ENCODE measurements at regions not wholly inside any gene's neighbourhood (a gene's known extent, or its start where the extent isn't known, plus 50 kb on each side); places are given as distances from the start of the nearest gene placed in this dataset.

DNA sequence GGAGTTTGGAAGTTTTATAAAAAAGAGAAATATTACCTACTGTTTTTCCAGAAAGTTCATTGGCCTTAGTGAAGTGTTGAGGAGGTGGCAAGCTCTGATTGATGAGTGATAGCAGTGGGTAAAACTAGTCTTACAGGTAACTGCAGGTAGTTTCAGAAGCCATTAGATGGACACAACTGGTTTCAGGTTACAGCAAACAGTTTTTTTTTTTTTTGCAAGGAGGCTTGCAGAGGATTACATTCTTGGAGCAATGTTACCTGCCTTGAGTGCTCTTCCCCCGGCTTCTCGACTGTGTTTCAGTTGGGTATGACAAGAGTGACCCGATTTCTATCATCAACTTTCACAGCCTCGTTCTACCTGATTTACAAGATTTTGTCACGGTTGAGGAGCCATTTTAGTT is 333.4 kb downstream of the YTHDC2 start:
- Histone ChIP-seq H3K23ac (ENCODE audit: insufficient read length, low read depth, low read length) (no peak overlapping the region), H4K20me1 (ENCODE audit: control insufficient read depth, insufficient read depth, insufficient read length) (no peaks in the 10 kb centered on the region), H4K8ac (replicated peaks; ENCODE audit: insufficient read length, low read depth, low read length) (no peak overlapping the region), H3K27me3 (ENCODE audit: insufficient read depth, low read length) (no peaks in the 10 kb centered on the region), H3K18ac (ENCODE audit: insufficient read length, low read depth, low read length) (no peak overlapping the region), H3K4ac (ENCODE audit: low read depth, low read length) (no peak overlapping the region), H3K14ac (ENCODE audit: insufficient read depth, low read length) (no peak overlapping the region), H4K5ac (ENCODE audit: insufficient read length, low read depth, low read length) (no peak overlapping the region), H3K9ac (ENCODE audit: extremely low read depth, insufficient read length, low read length) (no peak overlapping the region), H3K4me1 (ENCODE audit: insufficient read depth, low read length) (no peaks in the 10 kb centered on the region), H2BK15ac (ENCODE audit: low read depth, low read length) (no peak overlapping the region), H2BK12ac (ENCODE audit: insufficient read length, low read depth, low read length) (no peak overlapping the region), H3K27ac (ENCODE audit: insufficient read length, low read depth, low read length) (no peak overlapping the region), H3K79me1 (ENCODE audit: insufficient read depth, low read depth, low read length, poor library complexity, severe bottlenecking) (no peaks in the 10 kb centered on the region), H3K56ac (ENCODE audit: insufficient read length, low read depth, low read length) (no peak overlapping the region), H2BK5ac (ENCODE audit: insufficient read length, low read length) (no peak overlapping the region), H3K4me2 (ENCODE audit: insufficient read depth, insufficient read length, low read length) (no peak overlapping the region), H2AFZ (ENCODE audit: low read length) (no peak overlapping the region), H3K23me2 (ENCODE audit: insufficient read length, low read depth, low read length, poor library complexity, severe bottlenecking) (no peaks in the 10 kb centered on the region), H3T11ph (ENCODE audit: low read length) (no peak overlapping the region), H2AK5ac (ENCODE audit: insufficient read length, low read length) (no peak overlapping the region), H2BK120ac (ENCODE audit: low read depth, low read length, poor library complexity, severe bottlenecking) (no peak overlapping the region), H3K79me2 (ENCODE audit: insufficient read depth, low read length) (no peaks in the 10 kb centered on the region), H3K9me3 (ENCODE audit: control insufficient read depth, low read depth, low read length) (no peaks in the 10 kb centered on the region), H4K91ac (ENCODE audit: insufficient read length, low read depth, low read length) (no peak overlapping the region), H2BK20ac (ENCODE audit: low read depth, low read length, poor library complexity, severe bottlenecking) (no peak overlapping the region)
- Mint-ChIP-seq H3K27me3 (ENCODE audit: low read depth) (no peaks in the 10 kb centered on the region), H3K4me1 (peaks cover 20 to 21% of the 10 kb centered on the region in 2 experiments), H3K36me3 (ENCODE audit: insufficient read depth in 1 of 3, low read depth in 3 of 3) (no peaks in the 10 kb centered on the region), H3K27ac (peak overlapping the region in 2 of 3 experiments; percentile 25 to 36; a peak in 2 of 7 replicates), H3K4me3 (no peak overlapping the region), H3K9me3 (no peaks in the 10 kb centered on the region)
- TF ChIP-seq, protein P1, sequence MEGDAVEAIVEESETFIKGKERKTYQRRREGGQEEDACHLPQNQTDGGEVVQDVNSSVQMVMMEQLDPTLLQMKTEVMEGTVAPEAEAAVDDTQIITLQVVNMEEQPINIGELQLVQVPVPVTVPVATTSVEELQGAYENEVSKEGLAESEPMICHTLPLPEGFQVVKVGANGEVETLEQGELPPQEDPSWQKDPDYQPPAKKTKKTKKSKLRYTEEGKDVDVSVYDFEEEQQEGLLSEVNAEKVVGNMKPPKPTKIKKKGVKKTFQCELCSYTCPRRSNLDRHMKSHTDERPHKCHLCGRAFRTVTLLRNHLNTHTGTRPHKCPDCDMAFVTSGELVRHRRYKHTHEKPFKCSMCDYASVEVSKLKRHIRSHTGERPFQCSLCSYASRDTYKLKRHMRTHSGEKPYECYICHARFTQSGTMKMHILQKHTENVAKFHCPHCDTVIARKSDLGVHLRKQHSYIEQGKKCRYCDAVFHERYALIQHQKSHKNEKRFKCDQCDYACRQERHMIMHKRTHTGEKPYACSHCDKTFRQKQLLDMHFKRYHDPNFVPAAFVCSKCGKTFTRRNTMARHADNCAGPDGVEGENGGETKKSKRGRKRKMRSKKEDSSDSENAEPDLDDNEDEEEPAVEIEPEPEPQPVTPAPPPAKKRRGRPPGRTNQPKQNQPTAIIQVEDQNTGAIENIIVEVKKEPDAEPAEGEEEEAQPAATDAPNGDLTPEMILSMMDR (conservative IDR thresholded peaks at IDR 0.05): no peak
- WGBS (ENCODE audit: extremely low coverage, insufficient read length, low lambda C conversion rate): no CpG with 5 or more reads among the region's 5 CpGs
- no peak for DNase-seq
